SK-N-SH (cell line): ENCODE measurements at regions not wholly inside any gene's neighbourhood (a gene's known extent, or its start where the extent isn't known, plus 50 kb on each side); places are given as distances from the start of the nearest gene placed in this dataset.

Experiments
- CTCF ChIA-PET: fragments of 300-600, 350-600 bp; formaldehyde crosslinking; extraction: SDS; loops from one replicate; lab custom pipeline; 2021; lab: Yijun Ruan, JAX
- POLR2A ChIA-PET: fragments of 350-600 bp; sonication (Branson Sonifier 250); formaldehyde crosslinking; extraction: SDS; loops from one replicate; lab custom pipeline; 2020; ENCODE audit warnings: antibody characterized with exemption, inconsistent platforms; lab: Yijun Ruan, JAX
- DNase-seq: peaks from one replicate; pipeline ENCODE4 v3.0.0; 2012
- H2AFZ ChIP-seq: fragments of 200-600 bp; sonication (generic); 2 replicates; pipeline ENCODE4 v1.8.1; 2016; ENCODE audit warnings: antibody characterized with exemption, mild to moderate bottlenecking, low read depth
- H3F3A ChIP-seq: fragments of 200-600 bp; sonication (generic); replicated peaks from 2 replicates; pipeline ENCODE3; 2016; ENCODE audit warnings: antibody characterized with exemption, mild to moderate bottlenecking; ENCODE audit not compliant: insufficient read depth
- H3K27ac ChIP-seq, 2 experiments: fragments of 200-500 bp in 1 of 2; fragments of 200-600 bp in 1 of 2; sonication (Bioruptor generic) in 1 of 2; sonication (generic), shearing (Covaris generic) in 1 of 2; 2 replicates each; pipeline versions ENCODE4 v1.5.1 to v1.6.1; 2014 to 2016; ENCODE audit warnings: low read depth in 2 of 2, inconsistent platforms in 1 of 2, low read length in 1 of 2, mild to moderate bottlenecking in 1 of 2, mixed read lengths in 1 of 2
- H3K27me3 ChIP-seq: fragments of 200-600 bp; sonication (generic), shearing (Covaris generic); 2 replicates; pipeline ENCODE4 v1.6.1; 2016; ENCODE audit warnings: mixed run types; ENCODE audit not compliant: insufficient read depth
- H3K36me3 ChIP-seq, 2 experiments: fragments of 200-500 bp in 1 of 2; fragments of 200-600 bp in 1 of 2; sonication (Bioruptor generic) in 1 of 2; sonication (generic) in 1 of 2; replicated peaks in 1 of 2; 2 replicates each; pipeline versions ENCODE3 to v1.5.1; 2014 to 2016; ENCODE audit warnings: low read length in 1 of 2, mild to moderate bottlenecking in 1 of 2; ENCODE audit not compliant: insufficient read depth in 2 of 2, control insufficient read depth in 1 of 2
- H3K4me1 ChIP-seq, 2 experiments: fragments of 200-500 bp in 1 of 2; fragments of 200-600 bp in 1 of 2; sonication (Bioruptor generic) in 1 of 2; sonication (generic), shearing (Covaris generic) in 1 of 2; 2 replicates each; pipeline versions ENCODE4 v1.5.1 to v1.6.1; 2014 to 2016; ENCODE audit warnings: low read depth in 1 of 2, low read length in 1 of 2, mixed run types in 1 of 2; ENCODE audit not compliant: insufficient read depth in 2 of 2, control insufficient read depth in 1 of 2
- H3K4me2 ChIP-seq: fragments of 200-600 bp; sonication (generic), shearing (Covaris generic); 2 replicates; pipeline ENCODE4 v1.6.1; 2017; ENCODE audit warnings: mixed run types
- H3K4me3 ChIP-seq, 2 experiments: fragments of 200-500 bp in 1 of 2; fragments of 200-600 bp in 1 of 2; sonication (Bioruptor generic) in 1 of 2; sonication (generic), shearing (Covaris generic) in 1 of 2; 2 replicates each; pipeline versions ENCODE4 v1.5.1 to v1.8.1; 2014 to 2016; ENCODE audit warnings: low read depth in 2 of 2, inconsistent platforms in 1 of 2, low read length in 1 of 2, mild to moderate bottlenecking in 1 of 2, mixed read lengths in 1 of 2, moderate library complexity in 1 of 2
- H3K79me2 ChIP-seq: fragments of 200-600 bp; sonication (generic); 2 replicates; pipeline ENCODE4 v1.8.1; 2017; ENCODE audit warnings: mild to moderate bottlenecking; ENCODE audit not compliant: insufficient read depth
- H3K9ac ChIP-seq: fragments of 200-600 bp; sonication (generic); 2 replicates; pipeline ENCODE4 v1.6.1; 2017; ENCODE audit warnings: mixed run types
- H3K9me2 ChIP-seq: fragments of 200-600 bp; sonication (generic); 2 replicates; pipeline ENCODE4 v1.6.1; 2017; ENCODE audit warnings: mixed run types
- H3K9me3 ChIP-seq: fragments of 200-600 bp; sonication (generic); 2 replicates; pipeline ENCODE4 v1.6.1; 2017; ENCODE audit warnings: mixed run types, mild to moderate bottlenecking, moderate library complexity
- H4K20me1 ChIP-seq: fragments of 200-600 bp; sonication (generic); 2 replicates; pipeline ENCODE4 v1.6.1; 2017; ENCODE audit warnings: mild to moderate bottlenecking, mixed run types; ENCODE audit not compliant: insufficient read depth
- ELF1 ChIP-seq: IDR thresholded peaks from 2 replicates; pipeline ENCODE4 v1.4.0; 2012
- EP300 ChIP-seq, 2 experiments: IDR thresholded peaks; 2 replicates each; pipeline versions ENCODE4 v1.4.0 to v1.6.1; 2012; ENCODE audit warnings: borderline replicate concordance in 1 of 2, low read depth in 1 of 2, low read length in 1 of 2
- FOXJ3 ChIP-seq: sonication (generic); formaldehyde crosslinking; IDR thresholded peaks from 2 replicates; pipeline ENCODE4 v1.5.1; 2020; ENCODE audit warnings: mild to moderate bottlenecking, missing genetic modification reagents
- FOXM1 ChIP-seq: IDR thresholded peaks from 2 replicates; pipeline ENCODE4 v1.4.0; 2012; ENCODE audit warnings: low read depth, mild to moderate bottlenecking
- JUND ChIP-seq: IDR thresholded peaks from 2 replicates; pipeline ENCODE4 v1.4.0; 2012
- MXI1 ChIP-seq: IDR thresholded peaks from 2 replicates; pipeline ENCODE4 v1.6.1; 2012; ENCODE audit warnings: mild to moderate bottlenecking, low read depth, low read length, improper control_type of control experiment
- NFIC ChIP-seq: IDR thresholded peaks from 2 replicates; pipeline ENCODE4 v1.4.0; 2012; ENCODE audit warnings: borderline replicate concordance
- NRF1 ChIP-seq: IDR thresholded peaks from 2 replicates; pipeline ENCODE4 v1.6.1; 2012; ENCODE audit warnings: low read depth, mild to moderate bottlenecking, low read length
- PBX3 ChIP-seq: IDR thresholded peaks from 2 replicates; pipeline ENCODE4; 2012
- RCOR1 ChIP-seq: fragments of 150-350 bp; IDR thresholded peaks from 2 replicates; pipeline ENCODE4 v1.6.1; 2017; ENCODE audit warnings: antibody characterized with exemption, low read length
- RFX5 ChIP-seq: IDR thresholded peaks from 2 replicates; pipeline ENCODE4 v1.6.1; 2012; ENCODE audit warnings: mild to moderate bottlenecking, improper control_type of control experiment, low read length
- SIN3A ChIP-seq: IDR thresholded peaks from 2 replicates; pipeline ENCODE4 v1.6.1; 2012; ENCODE audit warnings: low read depth, mild to moderate bottlenecking, low read length, moderate library complexity, borderline replicate concordance
- SMC3 ChIP-seq: IDR thresholded peaks from 2 replicates; pipeline ENCODE4 v1.6.1; 2012; ENCODE audit warnings: low read depth, low read length, improper control_type of control experiment
- TEAD4 ChIP-seq: IDR thresholded peaks from 2 replicates; pipeline ENCODE4 v1.4.0; 2012; ENCODE audit warnings: mild to moderate bottlenecking, borderline replicate concordance; ENCODE audit not compliant: insufficient read depth
- WGBS: methylation state at CpG from one replicate; pipeline ENCODE4 v1.1.6; 2017; ENCODE audit warnings: low lambda C conversion rate; 5-methylcytosine and 5-hydroxymethylcytosine counted together
- TF ChIP-seq, protein P1 (sequence below): fragments of 200-600 bp; sonication (generic); IDR thresholded peaks from 2 replicates; pipeline ENCODE4 v1.6.1; 2017; ENCODE audit warnings: antibody characterized with exemption, mild to moderate bottlenecking, moderate library complexity
- TF ChIP-seq, protein P2 (sequence below): IDR thresholded peaks from 2 replicates; pipeline ENCODE4 v1.6.1; 2012; ENCODE audit warnings: mild to moderate bottlenecking, low read depth, low read length, moderate library complexity

DNA sequence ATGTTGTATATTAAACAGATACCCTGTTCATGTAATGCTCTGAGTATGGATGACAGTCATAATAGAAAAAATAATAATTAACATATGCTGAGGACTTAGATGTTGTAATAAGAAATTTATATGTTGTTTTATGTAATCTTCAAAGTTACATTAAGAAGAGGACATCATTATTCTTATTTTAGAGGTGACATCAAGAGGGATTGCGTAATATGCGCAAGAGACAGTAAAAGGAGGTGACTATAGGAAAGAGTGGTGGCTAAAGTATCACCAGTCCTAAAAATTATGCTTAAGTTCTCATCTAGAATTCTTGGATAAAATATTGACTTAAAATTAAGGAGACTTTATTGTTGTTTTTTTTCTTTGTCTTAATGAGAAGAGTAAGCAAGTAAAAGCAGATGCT is 323.9 kb downstream of the KCNC2 start:
- no peak for DNase-seq
- Histone ChIP-seq H3F3A (peaks cover 17% of the 10 kb centered on the region), H4K20me1 (no peaks in the 10 kb centered on the region), H3K9me3 (no peaks in the 10 kb centered on the region), H3K9ac (no peak overlapping the region), H3K4me1 (no peaks in the 10 kb centered on the region; a peak in 1 of 4 replicates), H3K4me2 (no peak overlapping the region), H3K27ac (no peak overlapping the region), H3K79me2 (no peaks in the 10 kb centered on the region), H3K9me2 (no peaks in the 10 kb centered on the region), H3K27me3 (no peaks in the 10 kb centered on the region), H2AFZ (no peak overlapping the region), H3K4me3 (no peak overlapping the region), H3K36me3 (no peaks in the 10 kb centered on the region)
- WGBS: 65% methylated on average over 2 of the region's 2 CpGs
- ChIA-PET POLR2A (no interaction called here), CTCF (no interaction called here)
- no peak for TF ChIP-seq SIN3A
- TF ChIP-seq RFX5: no peak
- TF ChIP-seq FOXM1: no peak
- TF ChIP-seq NFIC: no peak
- no peak for TF ChIP-seq RCOR1
- TF ChIP-seq MXI1: no peak
- TF ChIP-seq FOXJ3: no peak
- no peak for TF ChIP-seq TEAD4
- TF ChIP-seq PBX3: no peak
- TF ChIP-seq JUND: no peak
- no peak for TF ChIP-seq NRF1
- TF ChIP-seq EP300 (IDR thresholded peaks at IDR 0.05; ENCODE audit: borderline replicate concordance in 1 of 2, low read depth in 1 of 2, low read length in 1 of 2): no peak
- TF ChIP-seq ELF1: no peak
- no peak for TF ChIP-seq SMC3
- TF ChIP-seq, protein P1, sequence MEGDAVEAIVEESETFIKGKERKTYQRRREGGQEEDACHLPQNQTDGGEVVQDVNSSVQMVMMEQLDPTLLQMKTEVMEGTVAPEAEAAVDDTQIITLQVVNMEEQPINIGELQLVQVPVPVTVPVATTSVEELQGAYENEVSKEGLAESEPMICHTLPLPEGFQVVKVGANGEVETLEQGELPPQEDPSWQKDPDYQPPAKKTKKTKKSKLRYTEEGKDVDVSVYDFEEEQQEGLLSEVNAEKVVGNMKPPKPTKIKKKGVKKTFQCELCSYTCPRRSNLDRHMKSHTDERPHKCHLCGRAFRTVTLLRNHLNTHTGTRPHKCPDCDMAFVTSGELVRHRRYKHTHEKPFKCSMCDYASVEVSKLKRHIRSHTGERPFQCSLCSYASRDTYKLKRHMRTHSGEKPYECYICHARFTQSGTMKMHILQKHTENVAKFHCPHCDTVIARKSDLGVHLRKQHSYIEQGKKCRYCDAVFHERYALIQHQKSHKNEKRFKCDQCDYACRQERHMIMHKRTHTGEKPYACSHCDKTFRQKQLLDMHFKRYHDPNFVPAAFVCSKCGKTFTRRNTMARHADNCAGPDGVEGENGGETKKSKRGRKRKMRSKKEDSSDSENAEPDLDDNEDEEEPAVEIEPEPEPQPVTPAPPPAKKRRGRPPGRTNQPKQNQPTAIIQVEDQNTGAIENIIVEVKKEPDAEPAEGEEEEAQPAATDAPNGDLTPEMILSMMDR: no peak
- TF ChIP-seq, protein P2, sequence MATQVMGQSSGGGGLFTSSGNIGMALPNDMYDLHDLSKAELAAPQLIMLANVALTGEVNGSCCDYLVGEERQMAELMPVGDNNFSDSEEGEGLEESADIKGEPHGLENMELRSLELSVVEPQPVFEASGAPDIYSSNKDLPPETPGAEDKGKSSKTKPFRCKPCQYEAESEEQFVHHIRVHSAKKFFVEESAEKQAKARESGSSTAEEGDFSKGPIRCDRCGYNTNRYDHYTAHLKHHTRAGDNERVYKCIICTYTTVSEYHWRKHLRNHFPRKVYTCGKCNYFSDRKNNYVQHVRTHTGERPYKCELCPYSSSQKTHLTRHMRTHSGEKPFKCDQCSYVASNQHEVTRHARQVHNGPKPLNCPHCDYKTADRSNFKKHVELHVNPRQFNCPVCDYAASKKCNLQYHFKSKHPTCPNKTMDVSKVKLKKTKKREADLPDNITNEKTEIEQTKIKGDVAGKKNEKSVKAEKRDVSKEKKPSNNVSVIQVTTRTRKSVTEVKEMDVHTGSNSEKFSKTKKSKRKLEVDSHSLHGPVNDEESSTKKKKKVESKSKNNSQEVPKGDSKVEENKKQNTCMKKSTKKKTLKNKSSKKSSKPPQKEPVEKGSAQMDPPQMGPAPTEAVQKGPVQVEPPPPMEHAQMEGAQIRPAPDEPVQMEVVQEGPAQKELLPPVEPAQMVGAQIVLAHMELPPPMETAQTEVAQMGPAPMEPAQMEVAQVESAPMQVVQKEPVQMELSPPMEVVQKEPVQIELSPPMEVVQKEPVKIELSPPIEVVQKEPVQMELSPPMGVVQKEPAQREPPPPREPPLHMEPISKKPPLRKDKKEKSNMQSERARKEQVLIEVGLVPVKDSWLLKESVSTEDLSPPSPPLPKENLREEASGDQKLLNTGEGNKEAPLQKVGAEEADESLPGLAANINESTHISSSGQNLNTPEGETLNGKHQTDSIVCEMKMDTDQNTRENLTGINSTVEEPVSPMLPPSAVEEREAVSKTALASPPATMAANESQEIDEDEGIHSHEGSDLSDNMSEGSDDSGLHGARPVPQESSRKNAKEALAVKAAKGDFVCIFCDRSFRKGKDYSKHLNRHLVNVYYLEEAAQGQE: no peak
